ENCODE measurements at regions not wholly inside any gene's neighbourhood (a gene's known extent, or its start where the extent isn't known, plus 50 kb on each side); places are given as distances from the start of the nearest gene placed in this dataset.

DNA sequence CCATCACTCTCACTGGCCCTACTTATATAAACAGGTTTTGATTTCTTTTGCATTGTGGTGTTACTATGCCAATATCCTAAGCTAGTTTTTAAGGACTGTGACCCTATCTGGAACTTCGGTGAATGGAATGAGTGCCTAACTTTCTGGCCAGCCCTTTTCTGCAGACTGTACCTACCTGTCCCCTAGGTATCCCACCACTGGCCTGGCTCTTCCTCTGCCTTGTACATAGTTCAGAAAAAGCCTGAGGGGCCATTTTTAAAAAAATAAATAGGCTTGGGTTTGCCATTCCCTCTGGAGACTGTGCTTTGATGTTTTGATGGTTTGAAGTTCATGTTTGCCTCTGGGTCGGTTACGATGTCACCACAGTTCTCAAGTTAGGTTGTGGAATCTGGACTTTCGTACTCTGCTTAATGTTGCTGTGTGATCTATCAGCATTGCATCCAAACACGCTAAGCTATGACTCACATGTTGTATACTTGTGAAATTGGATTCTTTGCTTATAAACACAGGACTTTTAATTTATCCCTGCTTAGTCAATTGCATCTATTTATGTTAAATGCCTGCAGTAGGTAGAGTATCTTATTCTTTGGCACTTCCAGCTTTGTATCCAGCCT lies 182.0 kb downstream of the ANKRD50 start:
- intact Hi-C loops (cut with micrococcal nuclease): no loop called here
- no peak overlapping the region for H2AFZ ChIP-seq (ENCODE audit: insufficient read depth, low read depth, low read length, poor library complexity, severe bottlenecking)
- no peak for ATAC-seq (ENCODE audit: low read depth)

DNA sequence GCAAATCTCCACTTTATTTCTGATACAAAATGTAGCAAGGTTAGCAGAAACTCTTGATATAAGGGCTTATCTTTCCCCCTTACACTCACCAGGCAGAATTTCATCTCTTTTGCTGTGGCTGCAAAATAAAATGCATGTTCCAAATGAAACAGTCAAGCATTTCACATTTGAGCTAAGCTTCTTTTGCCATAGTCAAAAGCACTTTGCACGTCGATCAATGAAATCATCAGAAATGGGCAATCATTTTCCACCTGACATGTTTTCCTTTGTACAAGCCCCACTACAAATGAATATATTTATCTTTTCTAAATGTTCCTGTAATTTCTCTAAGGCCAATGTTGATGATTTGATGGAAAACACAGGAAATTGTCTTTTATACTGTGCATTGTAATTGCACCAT lies 178.4 kb downstream of the ANKRD50 start:
- Mint-ChIP-seq H3K4me1 (no peaks in the 10 kb centered on the region), H3K4me3 (no peak overlapping the region), H3K27ac (no peak overlapping the region), H3K9me3 (ENCODE audit: insufficient read depth) (no peaks in the 10 kb centered on the region), H3K27me3 (no peaks in the 10 kb centered on the region)
- Histone ChIP-seq H3K36me3 (replicated peaks in 1 of 2; ENCODE audit: control extremely low read depth in 1 of 2, control insufficient read depth in 1 of 2, extremely low read depth in 1 of 2, insufficient read depth in 2 of 2, low read length in 1 of 2) (no peaks in the 10 kb centered on the region), H3K79me2 (ENCODE audit: control insufficient read depth, insufficient read depth, low read length) (no peaks in the 10 kb centered on the region), H4K20me1 (ENCODE audit: control insufficient read depth, insufficient read depth, low read length, poor library complexity, severe bottlenecking) (no peaks in the 10 kb centered on the region), H3K4me3 (ENCODE audit: control extremely low read depth in 1 of 5, extremely low read depth in 1 of 5, insufficient read depth in 1 of 5, low read depth in 2 of 5, low read length in 4 of 5) (no peak overlapping the region), H3K27ac (ENCODE audit: low read length in 2 of 2) (no peak overlapping the region), H3K9me3 (ENCODE audit: control extremely low read depth in 1 of 3, control insufficient read depth in 2 of 3, insufficient read depth in 1 of 3, low read length in 2 of 3) (no peaks in the 10 kb centered on the region), H2AFZ (ENCODE audit: insufficient read depth, low read depth, low read length, poor library complexity, severe bottlenecking) (no peak overlapping the region), H3K4me1 (ENCODE audit: control insufficient read depth in 2 of 2, insufficient read depth in 2 of 2, low read length in 2 of 2) (no peaks in the 10 kb centered on the region), H3K4me2 (replicated peaks; ENCODE audit: low read depth, low read length, poor library complexity, severe bottlenecking) (no peak overlapping the region), H3K9ac (ENCODE audit: low read length) (no peak overlapping the region), H3K27me3 (replicated peaks in 1 of 4; ENCODE audit: control extremely low read depth in 1 of 4, control insufficient read depth in 3 of 4, insufficient read depth in 4 of 4, low read length in 3 of 4) (no peaks in the 10 kb centered on the region)
- ATAC-seq (ENCODE audit: low read depth) (no peak), DNase-seq (no peak)
- no CpG with 5 or more reads among the region's 2 CpGs for WGBS (ENCODE audit: insufficient coverage)
- POLR2A ChIA-PET: no interaction called here
- intact Hi-C loops (cut with micrococcal nuclease): no loop called here
- TF ChIP-seq, protein P1, sequence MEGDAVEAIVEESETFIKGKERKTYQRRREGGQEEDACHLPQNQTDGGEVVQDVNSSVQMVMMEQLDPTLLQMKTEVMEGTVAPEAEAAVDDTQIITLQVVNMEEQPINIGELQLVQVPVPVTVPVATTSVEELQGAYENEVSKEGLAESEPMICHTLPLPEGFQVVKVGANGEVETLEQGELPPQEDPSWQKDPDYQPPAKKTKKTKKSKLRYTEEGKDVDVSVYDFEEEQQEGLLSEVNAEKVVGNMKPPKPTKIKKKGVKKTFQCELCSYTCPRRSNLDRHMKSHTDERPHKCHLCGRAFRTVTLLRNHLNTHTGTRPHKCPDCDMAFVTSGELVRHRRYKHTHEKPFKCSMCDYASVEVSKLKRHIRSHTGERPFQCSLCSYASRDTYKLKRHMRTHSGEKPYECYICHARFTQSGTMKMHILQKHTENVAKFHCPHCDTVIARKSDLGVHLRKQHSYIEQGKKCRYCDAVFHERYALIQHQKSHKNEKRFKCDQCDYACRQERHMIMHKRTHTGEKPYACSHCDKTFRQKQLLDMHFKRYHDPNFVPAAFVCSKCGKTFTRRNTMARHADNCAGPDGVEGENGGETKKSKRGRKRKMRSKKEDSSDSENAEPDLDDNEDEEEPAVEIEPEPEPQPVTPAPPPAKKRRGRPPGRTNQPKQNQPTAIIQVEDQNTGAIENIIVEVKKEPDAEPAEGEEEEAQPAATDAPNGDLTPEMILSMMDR (IDR thresholded peaks at IDR 0.05): no peak
- no peak for TF ChIP-seq EZH2 (IDR thresholded peaks at IDR 0.05; ENCODE audit: borderline replicate concordance, insufficient read depth, low read depth, low read length, poor library complexity, severe bottlenecking)
- CTCF ChIA-PET: no interaction called here

More for the DNA sequence above, 182.0 kb downstream of the ANKRD50 start:
- Histone ChIP-seq H4K20me1 (ENCODE audit: control insufficient read depth, insufficient read depth, low read length, poor library complexity, severe bottlenecking) (no peaks in the 10 kb centered on the region), H3K36me3 (replicated peaks in 1 of 2; ENCODE audit: control extremely low read depth in 1 of 2, control insufficient read depth in 1 of 2, extremely low read depth in 1 of 2, insufficient read depth in 2 of 2, low read length in 1 of 2) (no peaks in the 10 kb centered on the region), H3K4me1 (ENCODE audit: control insufficient read depth in 2 of 2, insufficient read depth in 2 of 2, low read length in 2 of 2) (no peaks in the 10 kb centered on the region), H3K9me3 (ENCODE audit: control extremely low read depth in 1 of 3, control insufficient read depth in 2 of 3, insufficient read depth in 1 of 3, low read length in 2 of 3) (no peaks in the 10 kb centered on the region), H3K9ac (ENCODE audit: low read length) (no peak overlapping the region), H3K4me2 (replicated peaks; ENCODE audit: low read depth, low read length, poor library complexity, severe bottlenecking) (no peak overlapping the region), H3K27ac (ENCODE audit: low read length in 2 of 2) (no peak overlapping the region), H3K79me2 (ENCODE audit: control insufficient read depth, insufficient read depth, low read length) (no peaks in the 10 kb centered on the region), H3K4me3 (ENCODE audit: control extremely low read depth in 1 of 5, extremely low read depth in 1 of 5, insufficient read depth in 1 of 5, low read depth in 2 of 5, low read length in 4 of 5) (no peak overlapping the region), H3K27me3 (replicated peaks in 1 of 4; ENCODE audit: control extremely low read depth in 1 of 4, control insufficient read depth in 3 of 4, insufficient read depth in 4 of 4, low read length in 3 of 4) (no peaks in the 10 kb centered on the region)
- Mint-ChIP-seq H3K4me1 (no peaks in the 10 kb centered on the region), H3K27ac (no peak overlapping the region), H3K9me3 (ENCODE audit: insufficient read depth) (no peaks in the 10 kb centered on the region), H3K27me3 (no peaks in the 10 kb centered on the region), H3K4me3 (no peak overlapping the region)
- CTCF ChIA-PET: no interaction called here
- 100% methylated on average over 2 of the region's 5 CpGs for WGBS (ENCODE audit: insufficient coverage)
- no peak for DNase-seq
- POLR2A ChIA-PET: no interaction called here
- TF ChIP-seq, protein P1 (IDR thresholded peaks at IDR 0.05): no peak
- TF ChIP-seq EZH2 (IDR thresholded peaks at IDR 0.05; ENCODE audit: borderline replicate concordance, insufficient read depth, low read depth, low read length, poor library complexity, severe bottlenecking): no peak

Measured in B cell (primary cell).